ENCODE measurements at regions not wholly inside any gene's neighbourhood (a gene's known extent, or its start where the extent isn't known, plus 50 kb on each side); places are given as distances from the start of the nearest gene placed in this dataset.

GRCh38 chr11:70486731-70487130 lies 88.4 kb downstream of the CTTN start:
- no peak for DNase-seq

- no peak for DNase-seq
Observed at GRCh38 chr11:70487160-70487559, 88.8 kb downstream of the CTTN start.

GRCh38 chr11:70487756-70488155 lies 89.4 kb downstream of the CTTN start:
- DNase-seq, result no peak

- DNase-seq, result no peak
Observed at GRCh38 chr11:70488171-70488703, 89.9 kb downstream of the CTTN start.

- no peak for DNase-seq
Observed at GRCh38 chr11:70489276-70489675, 90.9 kb downstream of the CTTN start.

- no peak for DNase-seq
Observed at GRCh38 chr11:70490208-70490607, 91.9 kb downstream of the CTTN start.

- no peak for DNase-seq
Observed at GRCh38 chr11:70490723-70491558, 92.6 kb downstream of the CTTN start.

- no peak for DNase-seq
Observed at GRCh38 chr11:70491696-70492472, 93.6 kb downstream of the CTTN start.

- DNase-seq, result no peak
Observed at GRCh38 chr11:70493089-70493474, 94.8 kb downstream of the CTTN start.

GRCh38 chr11:70493891-70494290 lies 95.6 kb downstream of the CTTN start:
- no peak for DNase-seq

GRCh38 chr11:70494559-70495350 lies 96.4 kb downstream of the CTTN start:
- DNase-seq, result no peak

- no peak for DNase-seq
Observed at GRCh38 chr11:70495351-70496310, 97.3 kb downstream of the CTTN start.

- no peak for DNase-seq
Observed at GRCh38 chr11:70496591-70497535, 98.5 kb downstream of the CTTN start.

GRCh38 chr11:70497536-70498075 lies 99.3 kb downstream of the CTTN start:
- no peak for DNase-seq

GRCh38 chr11:70498171-70498571 lies 99.8 kb downstream of the CTTN start:
- DNase-seq, result no peak

GRCh38 chr11:70498976-70499801 lies 100.9 kb downstream of the CTTN start:
- no peak for DNase-seq

GRCh38 chr11:70500076-70500847 lies 101.9 kb downstream of the CTTN start:
- DNase-seq, result no peak

All from left kidney (tissue), 1 donor.